H1 (cell line): ENCODE measurements at regions not wholly inside any gene's neighbourhood (a gene's known extent, or its start where the extent isn't known, plus 50 kb on each side); places are given as distances from the start of the nearest gene placed in this dataset.

ENCODE experiments used
- CTCF ChIA-PET: fragments of 300-600 bp; sonication (Branson Sonifier 250); formaldehyde crosslinking; loops from one replicate; lab custom pipeline; 2021; ENCODE audit not compliant: partially characterized antibody; lab: Charles Lee
- POLR2A ChIA-PET: fragments of 300-600 bp; sonication (Branson Sonifier 250); formaldehyde crosslinking; loops from one replicate; lab custom pipeline; 2021; ENCODE audit warnings: inconsistent platforms; ENCODE audit not compliant: partially characterized antibody; lab: Charles Lee
- DNase-seq, 2 experiments: peaks; one replicate each; pipeline versions ENCODE4 v3.0.0 to v3.0.0-alpha.2; 2010 to 2022; ENCODE audit warnings: low spot score in 2 of 2, low read depth in 1 of 2, mixed read lengths in 1 of 2
- FAIRE-seq: peaks from 2 replicates; lab custom pipeline; 2011; peaks lifted over from hg19 to GRCh38; lab: Jason Lieb, UNC
- H2AFZ ChIP-seq: 2 replicates; pipeline ENCODE4 v1.8.1; 2012; ENCODE audit warnings: low read length, inconsistent platforms
- H2AK5ac ChIP-seq: 2 replicates; pipeline ENCODE4 v1.6.1; 2013; ENCODE audit warnings: low read depth, low read length
- H2BK120ac ChIP-seq: replicated peaks from 2 replicates; pipeline ENCODE3; 2013; ENCODE audit warnings: low read depth, low read length, inconsistent platforms
- H2BK12ac ChIP-seq: 2 replicates; pipeline ENCODE4 v1.6.1; 2013; ENCODE audit warnings: low read depth, low read length
- H2BK15ac ChIP-seq: 2 replicates; pipeline ENCODE4 v1.6.1; 2013; ENCODE audit warnings: low read length
- H2BK20ac ChIP-seq: 2 replicates; pipeline ENCODE4 v1.6.1; 2013; ENCODE audit warnings: low read length
- H2BK5ac ChIP-seq: 2 replicates; pipeline ENCODE4 v1.6.1; 2013; ENCODE audit warnings: low read depth, low read length
- H3K14ac ChIP-seq: 2 replicates; pipeline ENCODE4 v1.6.1; 2013; ENCODE audit warnings: inconsistent platforms; ENCODE audit not compliant: insufficient read length
- H3K18ac ChIP-seq: 2 replicates; pipeline ENCODE4 v1.6.1; 2013; ENCODE audit warnings: low read length; ENCODE audit errors: extremely low read depth
- H3K23ac ChIP-seq: 2 replicates; pipeline ENCODE4 v1.6.1; 2013; ENCODE audit warnings: inconsistent platforms; ENCODE audit not compliant: insufficient read length
- H3K23me2 ChIP-seq: 2 replicates; pipeline ENCODE4 v1.6.1; 2013; ENCODE audit warnings: low read depth, low read length
- H3K27ac ChIP-seq: 2 replicates; pipeline ENCODE4 v1.6.1; 2011; ENCODE audit warnings: low read depth, low read length, inconsistent platforms
- H3K27me3 ChIP-seq, 4 experiments: replicated peaks in 1 of 4; 1 replicate in 1 of 4; 2 replicates in 3 of 4; pipeline versions ENCODE4 v1.6.1 to v1.8.1; 2011 to 2013; ENCODE audit warnings: low read length in 3 of 4, mild to moderate bottlenecking in 3 of 4, inconsistent platforms in 2 of 4, mixed read lengths in 2 of 4, moderate library complexity in 1 of 4; ENCODE audit not compliant: control insufficient read depth in 3 of 4, insufficient read depth in 3 of 4; ENCODE audit errors: extremely low read depth in 1 of 4
- H3K36me3 ChIP-seq, 4 experiments: 2 replicates each; pipeline versions ENCODE4 v1.6.1 to v1.8.1; 2011 to 2013; ENCODE audit warnings: mild to moderate bottlenecking in 4 of 4, low read length in 3 of 4, moderate library complexity in 2 of 4, control low read depth in 1 of 4, inconsistent platforms in 1 of 4; ENCODE audit not compliant: insufficient read depth in 4 of 4, control insufficient read depth in 2 of 4
- H3K4ac ChIP-seq: replicated peaks from 2 replicates; pipeline ENCODE3; 2013; ENCODE audit warnings: low read length, low read depth, mixed read lengths, inconsistent platforms; ENCODE audit not compliant: insufficient read length
- H3K4me1 ChIP-seq, 4 experiments: replicated peaks in 1 of 4; 1 replicate in 1 of 4; 2 replicates in 3 of 4; pipeline versions ENCODE4 v1.6.1 to v1.8.1; 2011 to 2013; ENCODE audit warnings: low read length in 3 of 4, inconsistent platforms in 2 of 4, mixed read lengths in 1 of 4; ENCODE audit not compliant: insufficient read depth in 4 of 4, control insufficient read depth in 3 of 4
- H3K4me2 ChIP-seq, 2 experiments: 2 replicates each; pipeline versions ENCODE4 v1.6.1 to v1.8.1; 2011 to 2013; ENCODE audit warnings: low read depth in 2 of 2, low read length in 2 of 2, control low read depth in 1 of 2, inconsistent platforms in 1 of 2, mild to moderate bottlenecking in 1 of 2; ENCODE audit not compliant: insufficient read depth in 1 of 2
- H3K4me3 ChIP-seq, 4 experiments: fragments of 200-600, 300-600 bp in 1 of 4; sonication (generic), shearing (Covaris generic), sonication (Bioruptor Twin) in 1 of 4; 2 replicates each; pipeline versions ENCODE4 v1.5.1 to v1.8.1; 2011 to 2016; ENCODE audit warnings: low read length in 4 of 4, low read depth in 3 of 4, control low read depth in 2 of 4, inconsistent platforms in 2 of 4, mild to moderate bottlenecking in 2 of 4, mixed read lengths in 1 of 4, moderate library complexity in 1 of 4; ENCODE audit not compliant: insufficient read depth in 2 of 4; ENCODE audit errors: extremely low read depth in 1 of 4
- H3K56ac ChIP-seq: replicated peaks from 2 replicates; pipeline ENCODE3; 2013; ENCODE audit warnings: low read depth, mild to moderate bottlenecking, mixed read lengths, low read length, inconsistent platforms; ENCODE audit not compliant: insufficient read length
- H3K79me1 ChIP-seq: 2 replicates; pipeline ENCODE4 v1.6.1; 2013; ENCODE audit warnings: low read depth, low read length, control low read depth
- H3K79me2 ChIP-seq, 2 experiments: 2 replicates each; pipeline versions ENCODE4 v1.6.1 to v1.8.1; 2012 to 2013; ENCODE audit warnings: low read length in 2 of 2, mild to moderate bottlenecking in 2 of 2, inconsistent platforms in 1 of 2; ENCODE audit not compliant: insufficient read depth in 2 of 2, control insufficient read depth in 1 of 2
- H3K9ac ChIP-seq, 4 experiments: replicated peaks in 1 of 4; 1 replicate in 1 of 4; 2 replicates in 3 of 4; pipeline versions ENCODE4 v1.6.1 to v1.8.1; 2011 to 2013; ENCODE audit warnings: low read depth in 3 of 4, low read length in 3 of 4, control low read depth in 2 of 4, mild to moderate bottlenecking in 2 of 4, moderate library complexity in 2 of 4, inconsistent platforms in 1 of 4; ENCODE audit errors: extremely low read depth in 1 of 4
- H3K9me3 ChIP-seq, 2 experiments: 2 replicates each; pipeline versions ENCODE4 v1.6.1 to v1.8.1; 2012 to 2013; ENCODE audit warnings: mild to moderate bottlenecking in 2 of 2, moderate library complexity in 2 of 2, control low read depth in 1 of 2, inconsistent platforms in 1 of 2, low read depth in 1 of 2, low read length in 1 of 2, mixed read lengths in 1 of 2; ENCODE audit not compliant: insufficient read depth in 2 of 2
- H4K20me1 ChIP-seq, 2 experiments: replicated peaks in 1 of 2; 2 replicates each; pipeline versions ENCODE3 to v1.8.1; 2011 to 2013; ENCODE audit warnings: inconsistent platforms in 2 of 2, low read length in 2 of 2, mild to moderate bottlenecking in 1 of 2; ENCODE audit not compliant: insufficient read depth in 2 of 2, control insufficient read depth in 1 of 2
- H4K5ac ChIP-seq: 2 replicates; pipeline ENCODE4 v1.6.1; 2013; ENCODE audit warnings: low read length, low read depth, mixed read lengths, inconsistent platforms; ENCODE audit not compliant: insufficient read length
- H4K8ac ChIP-seq: 2 replicates; pipeline ENCODE4 v1.8.0; 2013; ENCODE audit warnings: mild to moderate bottlenecking, moderate library complexity, low read length, inconsistent platforms; ENCODE audit not compliant: insufficient read depth; ENCODE audit errors: extremely low read depth
- H4K91ac ChIP-seq: replicated peaks from 2 replicates; pipeline ENCODE3; 2013; ENCODE audit warnings: low read length, mixed read lengths, inconsistent platforms; ENCODE audit not compliant: insufficient read length
- CBX5 ChIP-seq: fragments of 300-800, 300-1000 bp; sonication (generic); IDR thresholded peaks from 2 replicates; pipeline ENCODE4 v1.7.1; 2016; ENCODE audit warnings: antibody characterized with exemption, low read length, low read depth
- CBX8 ChIP-seq: fragments of 300-800, 300-1000 bp; sonication (generic); IDR thresholded peaks from 2 replicates; pipeline ENCODE4 v1.7.1; 2016; ENCODE audit warnings: low read depth, low read length, borderline replicate concordance
- CHD1 ChIP-seq: IDR thresholded peaks from 2 replicates; pipeline ENCODE4 v1.6.1; 2012; ENCODE audit warnings: low read depth, low read length, improper control_type of control experiment
- E2F6 ChIP-seq: IDR thresholded peaks from 2 replicates; pipeline ENCODE4 v1.6.1; 2012; ENCODE audit warnings: inconsistent platforms
- FOSL1 ChIP-seq: IDR thresholded peaks from 2 replicates; pipeline ENCODE4 v1.6.1; 2011; ENCODE audit warnings: mild to moderate bottlenecking, low read depth, low read length, moderate library complexity; ENCODE audit not compliant: insufficient read depth
- HDAC6 ChIP-seq: IDR thresholded peaks from one replicate; pipeline ENCODE4 v1.7.1; 2012; ENCODE audit warnings: low read depth, mild to moderate bottlenecking, inconsistent platforms, low read length, moderate library complexity
- NANOG ChIP-seq: IDR thresholded peaks from 2 replicates; pipeline ENCODE4 v1.6.1; 2011; ENCODE audit warnings: low read length, low read depth, mild to moderate bottlenecking, inconsistent platforms; ENCODE audit not compliant: insufficient read depth, poor library complexity, severe bottlenecking
- RXRA ChIP-seq: IDR thresholded peaks from 2 replicates; pipeline ENCODE4 v1.6.1; 2011; ENCODE audit warnings: low read depth, mild to moderate bottlenecking, low read length, moderate library complexity; ENCODE audit not compliant: insufficient read depth
- SP1 ChIP-seq: IDR thresholded peaks from 2 replicates; pipeline ENCODE4 v1.6.1; 2011; ENCODE audit warnings: low read depth, low read length
- SRF ChIP-seq: IDR thresholded peaks from 2 replicates; pipeline ENCODE4 v1.6.1; 2011; ENCODE audit warnings: mild to moderate bottlenecking, low read depth, low read length, moderate library complexity
- TCF12 ChIP-seq: IDR thresholded peaks from 2 replicates; pipeline ENCODE4 v1.6.1; 2011; ENCODE audit warnings: low read depth, mild to moderate bottlenecking, low read length
- WGBS, 2 experiments: shearing (Covaris generic) in 1 of 2; methylation state at CpG; one replicate each; pipeline versions ENCODE4 v1.1.6 to v1.1.7; 2013 to 2015; ENCODE audit warnings: low lambda C conversion rate in 2 of 2, mixed read lengths in 2 of 2, inconsistent platforms in 1 of 2, low coverage in 1 of 2, missing lambda C conversion rate in 1 of 2; ENCODE audit not compliant: insufficient replicate concordance in 2 of 2, insufficient coverage in 1 of 2, insufficient read length in 1 of 2; ENCODE audit errors: extremely low coverage in 1 of 2, missing lambda C conversion rate in 1 of 2; 5-methylcytosine and 5-hydroxymethylcytosine counted together
- TF ChIP-seq, protein P1 (sequence below), 3 experiments: IDR thresholded peaks; 1 replicate in 2 of 3; 2 replicates in 1 of 3; pipeline versions ENCODE4 v1.5.1 to v1.6.1; 2011; ENCODE audit warnings: low read length in 3 of 3, mild to moderate bottlenecking in 3 of 3, inconsistent platforms in 2 of 3, low read depth in 1 of 3, moderate library complexity in 1 of 3; ENCODE audit not compliant: insufficient read depth in 1 of 3; ENCODE audit errors: control extremely low read depth in 1 of 3

DNA sequence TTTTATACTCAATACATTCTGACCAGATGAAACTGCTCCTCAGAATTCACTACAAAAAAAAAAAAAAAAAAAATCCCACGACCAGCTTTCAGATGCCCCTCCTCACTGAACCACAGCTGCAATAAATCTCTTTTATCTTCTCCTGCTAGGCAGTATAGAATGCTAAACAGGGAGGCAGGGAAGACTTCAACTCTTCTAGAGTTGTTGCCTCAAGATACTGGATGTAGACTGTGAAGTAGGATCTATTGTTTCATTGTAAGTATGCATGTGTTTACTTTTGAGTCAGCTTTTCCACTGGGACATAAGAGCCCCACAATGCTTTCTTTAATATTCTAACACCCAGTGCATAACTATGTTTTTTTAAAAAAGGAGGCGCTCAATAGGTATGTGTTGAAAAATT lies 401.4 kb downstream of the TBL1XR1 start:
- Histone ChIP-seq H3K23me2 (no peaks in the 10 kb centered on the region), H2BK20ac (no peak overlapping the region), H3K56ac (no peak overlapping the region), H3K36me3 (no peaks in the 10 kb centered on the region), H3K79me1 (no peaks in the 10 kb centered on the region), H3K4me3 (no peak overlapping the region), H4K8ac (no peak overlapping the region), H3K4ac (no peak overlapping the region), H4K5ac (no peak overlapping the region), H2AK5ac (no peak overlapping the region), H3K4me2 (no peak overlapping the region), H4K20me1 (no peaks in the 10 kb centered on the region), H3K9ac (no peak overlapping the region), H3K9me3 (no peaks in the 10 kb centered on the region; a peak in 1 of 4 replicates), H2BK15ac (no peak overlapping the region), H3K18ac (no peak overlapping the region), H2AFZ (no peak overlapping the region), H3K27ac (no peak overlapping the region), H2BK12ac (no peak overlapping the region), H3K27me3 (no peaks in the 10 kb centered on the region), H4K91ac (no peak overlapping the region), H3K79me2 (no peaks in the 10 kb centered on the region), H2BK5ac (no peak overlapping the region), H2BK120ac (no peak overlapping the region), H3K14ac (no peak overlapping the region), H3K23ac (no peak overlapping the region), H3K4me1 (peaks cover 0 to 3% (median 1%) of the 10 kb centered on the region in 4 experiments; a peak in 3 of 7 replicates)
- 55% methylated on average over 2 of the region's 2 CpGs; no CpG with 5 or more reads in 1 of the 2 experiments for WGBS, 2 experiments
- DNase-seq (no peak), FAIRE-seq (no peak)
- CTCF ChIA-PET, result interaction anchor here (0.9 to 1.0 kb wide), 2 partner anchors 9 to 30 kb away, joined by 3 read pairs; no protein-coding TSS in a partner anchor
- POLR2A ChIA-PET, result no interaction called here
- no peak for TF ChIP-seq RXRA
- TF ChIP-seq FOSL1, result no peak
- TF ChIP-seq CBX8, result no peak
- no peak for TF ChIP-seq TCF12
- TF ChIP-seq SP1, result no peak
- no peak for TF ChIP-seq CHD1
- no peak for TF ChIP-seq E2F6
- TF ChIP-seq, protein P1, sequence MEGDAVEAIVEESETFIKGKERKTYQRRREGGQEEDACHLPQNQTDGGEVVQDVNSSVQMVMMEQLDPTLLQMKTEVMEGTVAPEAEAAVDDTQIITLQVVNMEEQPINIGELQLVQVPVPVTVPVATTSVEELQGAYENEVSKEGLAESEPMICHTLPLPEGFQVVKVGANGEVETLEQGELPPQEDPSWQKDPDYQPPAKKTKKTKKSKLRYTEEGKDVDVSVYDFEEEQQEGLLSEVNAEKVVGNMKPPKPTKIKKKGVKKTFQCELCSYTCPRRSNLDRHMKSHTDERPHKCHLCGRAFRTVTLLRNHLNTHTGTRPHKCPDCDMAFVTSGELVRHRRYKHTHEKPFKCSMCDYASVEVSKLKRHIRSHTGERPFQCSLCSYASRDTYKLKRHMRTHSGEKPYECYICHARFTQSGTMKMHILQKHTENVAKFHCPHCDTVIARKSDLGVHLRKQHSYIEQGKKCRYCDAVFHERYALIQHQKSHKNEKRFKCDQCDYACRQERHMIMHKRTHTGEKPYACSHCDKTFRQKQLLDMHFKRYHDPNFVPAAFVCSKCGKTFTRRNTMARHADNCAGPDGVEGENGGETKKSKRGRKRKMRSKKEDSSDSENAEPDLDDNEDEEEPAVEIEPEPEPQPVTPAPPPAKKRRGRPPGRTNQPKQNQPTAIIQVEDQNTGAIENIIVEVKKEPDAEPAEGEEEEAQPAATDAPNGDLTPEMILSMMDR (IDR thresholded peaks at IDR 0.05; ENCODE audit: control extremely low read depth in 1 of 3, insufficient read depth in 1 of 3, low read depth in 1 of 3, low read length in 3 of 3), result no peak
- no peak for TF ChIP-seq HDAC6
- TF ChIP-seq CBX5, result no peak
- no peak for TF ChIP-seq NANOG
- no peak for TF ChIP-seq SRF
